Fibroblast of the aortic adventitia (primary cell): ENCODE measurements at regions not wholly inside any gene's neighbourhood (a gene's known extent, or its start where the extent isn't known, plus 50 kb on each side); places are given as distances from the start of the nearest gene placed in this dataset.
"Not testable (repeated sequence)": the region's sequence is repeated elsewhere in the genome, so short reads cannot be mapped to it uniquely, and the experiment has no call there.

ENCODE experiments used
- DNase-seq: peaks from one replicate; pipeline ENCODE4 v3.0.0-alpha.2; 2010; ENCODE audit warnings: low read depth
- H3K4me3 ChIP-seq: 2 replicates; pipeline ENCODE4 v1.5.1; 2011; ENCODE audit warnings: low read depth, mild to moderate bottlenecking, control low read depth, low read length, moderate library complexity
- CTCF ChIP-seq: IDR thresholded peaks from 2 replicates; pipeline ENCODE4 v1.5.1; 2011; ENCODE audit warnings: mild to moderate bottlenecking, low read length, control low read depth, inconsistent platforms; ENCODE audit not compliant: insufficient read depth

- TF ChIP-seq CTCF: no peak
- DNase-seq: no peak
- H3K4me3 ChIP-seq: no peak overlapping the region
Measured at GRCh38 chr7:54278847-54279246, 263.3 kb upstream of the VSTM2A start.

- H3K4me3 ChIP-seq: no peak overlapping the region
- no peak for TF ChIP-seq CTCF
- DNase-seq: no peak
Measured at GRCh38 chr7:54292171-54292925, 249.8 kb upstream of the VSTM2A start.

- TF ChIP-seq CTCF: no peak
- no peak for DNase-seq
- no peak overlapping the region for H3K4me3 ChIP-seq
Measured at GRCh38 chr7:54299426-54299825, 242.7 kb upstream of the VSTM2A start.

GRCh38 chr7:54315955-54316354 lies 226.2 kb upstream of the VSTM2A start:
- not testable (repeated sequence) for H3K4me3 ChIP-seq, DNase-seq

- no peak for TF ChIP-seq CTCF
- DNase-seq: no peak
- no peak overlapping the region for H3K4me3 ChIP-seq
Measured at GRCh38 chr7:54326592-54327167, 215.5 kb upstream of the VSTM2A start.

GRCh38 chr7:54330216-54330800 lies 211.9 kb upstream of the VSTM2A start:
- TF ChIP-seq CTCF: no peak
- no peak for DNase-seq
- no peak overlapping the region for H3K4me3 ChIP-seq

- TF ChIP-seq CTCF: no peak
- DNase-seq: no peak
- H3K4me3 ChIP-seq: no peak overlapping the region
Measured at GRCh38 chr7:54331311-54331710, 210.9 kb upstream of the VSTM2A start.
